ENCODE measurements at regions not wholly inside any gene's neighbourhood (a gene's known extent, or its start where the extent isn't known, plus 50 kb on each side); places are given as distances from the start of the nearest gene placed in this dataset.

DNA sequence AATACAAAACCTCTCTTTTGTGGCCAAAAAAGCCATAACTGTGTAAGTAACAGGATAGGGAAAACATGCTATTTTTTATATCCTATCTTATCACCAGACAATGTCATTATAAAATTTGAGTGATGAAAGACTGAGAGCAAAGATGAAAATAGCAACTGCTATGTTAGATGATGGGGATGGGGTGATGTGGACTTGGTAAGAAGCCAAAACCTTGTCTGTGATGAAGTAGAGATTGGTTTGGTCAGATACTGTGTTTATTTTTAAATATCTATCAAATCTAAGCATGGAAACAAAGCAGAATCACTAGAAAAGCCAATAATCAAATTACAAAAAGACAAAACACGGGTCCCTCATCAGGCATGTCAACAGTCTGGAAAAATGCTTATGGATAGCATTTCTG, 631.1 kb upstream of the NR5A2 start:
- TF ChIP-seq EZH2 (IDR thresholded peaks at IDR 0.05) (no peak), POLR2AphosphoS5 (IDR thresholded peaks at IDR 0.05; ENCODE audit: borderline replicate concordance, low read depth, low read length) (no peak)

Data from SK-N-MC (cell line).